Sigmoid colon (tissue), 6 donors: ENCODE measurements at regions not wholly inside any gene's neighbourhood (a gene's known extent, or its start where the extent isn't known, plus 50 kb on each side); places are given as distances from the start of the nearest gene placed in this dataset.

Experiments used
- DNase-seq: peaks from one replicate; pipeline ENCODE4 v3.0.0-alpha.2; 2019
- H3K27ac ChIP-seq, 4 donors: fragments of 200-600 bp; sonication (generic); one replicate each; pipeline ENCODE4 v1.5.1; 2016 to 2019; ENCODE audit warnings: mild to moderate bottlenecking in 1 of 4
- H3K27me3 ChIP-seq, 3 donors: fragments of 200-600 bp; sonication (generic); one replicate each; pipeline ENCODE4 v1.5.1; 2019; ENCODE audit warnings: mild to moderate bottlenecking in 1 of 3
- H3K36me3 ChIP-seq, 4 donors: fragments of 200-600 bp; sonication (generic); one replicate each; pipeline ENCODE4 v1.5.1; 2016 to 2019
- H3K4me1 ChIP-seq, 4 donors: fragments of 200-600 bp; sonication (generic); one replicate each; pipeline ENCODE4 v1.5.1; 2017 to 2019
- H3K4me3 ChIP-seq, 4 donors: fragments of 200-600 bp; sonication (generic); one replicate each; pipeline ENCODE4 v1.5.1; 2017 to 2019; ENCODE audit warnings: mild to moderate bottlenecking in 2 of 4, moderate library complexity in 1 of 4
- H3K9me3 ChIP-seq, 4 donors: fragments of 200-600 bp in 3 of 4; sonication (generic) in 3 of 4; one replicate each; pipeline versions ENCODE4 v1.5.1 to v1.6.1; 2013 to 2019
- CTCF ChIP-seq, 4 experiments: fragments of 450-650 bp in 3 of 4; fragments of 200-600 bp in 1 of 4; IDR thresholded peaks; one replicate each; pipeline ENCODE4 v1.5.1; 2016 to 2019; ENCODE audit warnings: antibody characterized with exemption in 4 of 4, mild to moderate bottlenecking in 3 of 4, moderate library complexity in 2 of 4
- EP300 ChIP-seq, 4 donors: sonication (generic); formaldehyde crosslinking; IDR thresholded peaks; one replicate each; pipeline ENCODE4 v1.6.1; 2017; ENCODE audit warnings: antibody characterized with exemption in 4 of 4
- POLR2A ChIP-seq, 2 donors: fragments of 450-650 bp; IDR thresholded peaks; one replicate each; pipeline ENCODE4 v1.6.1; 2016; ENCODE audit warnings: antibody characterized with exemption in 2 of 2, mild to moderate bottlenecking in 2 of 2, moderate library complexity in 2 of 2
- POLR2AphosphoS5 ChIP-seq, 4 donors: sonication (generic); formaldehyde crosslinking; IDR thresholded peaks; one replicate each; pipeline ENCODE4 v1.6.1; 2017; ENCODE audit warnings: antibody characterized with exemption in 4 of 4
- WGBS, 2 donors: extraction: QIAGEN DNeasy Blood & Tissue Kit; methylation state at CpG; one replicate each; pipeline ENCODE4 v1.1.7; 2013; 5-methylcytosine and 5-hydroxymethylcytosine counted together
- intact Hi-C: fragments of 100-400 bp; cut with DNase I; formaldehyde crosslinking; loops from one replicate; pipeline ENCODE4 v1.15.1; 2023
- donor health status: healthy with polysubstance abuse.
- donor health status: healthy.

DNA sequence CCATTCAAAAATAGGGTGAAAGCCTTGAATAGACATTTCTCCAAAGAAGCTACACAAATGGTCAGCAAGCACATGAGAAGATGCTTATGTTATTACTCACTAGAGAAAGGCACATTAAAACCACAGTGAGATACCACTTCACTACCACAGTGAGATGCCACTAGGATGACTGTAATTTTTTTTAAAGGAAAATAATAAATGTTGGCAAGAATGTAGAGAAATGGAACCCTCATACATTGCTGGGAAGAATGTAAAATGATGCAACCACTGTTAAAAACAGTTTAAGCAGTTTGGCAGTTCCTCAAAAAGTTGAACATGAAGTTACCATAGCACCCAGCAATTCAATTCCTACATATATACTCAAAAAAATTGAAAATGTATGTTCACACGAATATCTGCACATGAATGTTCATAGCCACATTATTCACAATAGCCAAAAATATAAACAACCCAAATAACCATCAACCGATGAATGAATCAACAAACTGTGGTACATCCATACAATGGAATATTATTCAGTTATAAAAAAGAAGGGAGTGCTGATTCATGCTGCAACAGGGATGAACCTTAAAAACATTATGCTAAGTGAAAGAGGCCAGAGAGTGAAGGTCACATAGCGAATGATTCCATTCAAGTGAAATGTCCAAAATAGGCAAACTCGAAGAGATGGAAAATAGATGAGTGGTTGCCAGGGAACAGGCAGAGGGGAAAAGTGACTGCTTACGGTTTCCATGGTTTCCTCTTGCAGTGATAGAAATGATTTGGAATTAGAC is 156.2 kb upstream of the NDUFV2 start:
- H3K27ac ChIP-seq, result peak overlapping the region; percentile 25 to 92 (median 90)
- H3K36me3 ChIP-seq, result no peaks in the 10 kb centered on the region
- WGBS, 2 donors, result 82 to 84% methylated on average over 5 of the region's 5 CpGs
- no peaks in the 10 kb centered on the region for H3K9me3 ChIP-seq
- H3K4me3 ChIP-seq, result no peak overlapping the region
- H3K4me1 ChIP-seq, result peaks cover 0 to 36% (median 25%) of the 10 kb centered on the region in 4 donors
- no peak for DNase-seq
- no peak for TF ChIP-seq EP300 (IDR thresholded peaks at IDR 0.05)
- TF ChIP-seq CTCF (IDR thresholded peaks at IDR 0.05), result no peak
- TF ChIP-seq POLR2A (IDR thresholded peaks at IDR 0.05), result no peak
- no peak for TF ChIP-seq POLR2AphosphoS5 (IDR thresholded peaks at IDR 0.05)
- no peaks in the 10 kb centered on the region for H3K27me3 ChIP-seq
- intact Hi-C loops, result no loop called here

GRCh38 chr18:8947566-8947965 is 154.9 kb upstream of the NDUFV2 start:
- Histone ChIP-seq H3K27me3 (no peaks in the 10 kb centered on the region), H3K4me1 (peaks cover 0 to 36% (median 25%) of the 10 kb centered on the region in 4 donors), H3K36me3 (no peaks in the 10 kb centered on the region), H3K4me3 (no peak overlapping the region), H3K27ac (peak overlapping the region; percentile 88 to 92 (median 90)), H3K9me3 (no peaks in the 10 kb centered on the region)
- intact Hi-C loops, result no loop called here
- no peak for TF ChIP-seq POLR2A (IDR thresholded peaks at IDR 0.05)
- no peak for TF ChIP-seq EP300 (IDR thresholded peaks at IDR 0.05)
- TF ChIP-seq POLR2AphosphoS5 (IDR thresholded peaks at IDR 0.05), result no peak
- no peak for TF ChIP-seq CTCF (IDR thresholded peaks at IDR 0.05)
- 68 to 72% methylated on average over 6 of the region's 6 CpGs for WGBS, 2 donors
- no peak for DNase-seq

DNA sequence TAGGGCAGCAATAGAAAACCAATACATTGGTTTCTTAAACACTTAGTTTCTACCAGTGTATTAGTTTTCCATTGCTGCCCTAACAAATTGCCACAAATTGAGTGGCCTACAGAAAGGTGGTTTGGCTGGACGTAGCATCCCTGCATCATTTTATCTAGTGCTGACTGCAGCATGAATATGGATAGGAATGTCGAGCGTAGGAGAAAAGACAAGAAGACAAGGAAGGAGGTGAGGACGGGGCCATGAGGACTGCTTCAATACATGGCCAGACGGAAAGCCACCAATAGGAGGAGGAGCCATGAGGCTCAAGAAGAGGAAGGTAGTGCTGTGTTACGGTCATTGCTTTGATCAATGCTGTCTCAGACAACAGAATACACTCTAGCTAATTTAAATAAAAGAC is 154.5 kb upstream of the NDUFV2 start:
- Histone ChIP-seq H3K27me3 (no peaks in the 10 kb centered on the region), H3K36me3 (no peaks in the 10 kb centered on the region), H3K27ac (peak overlapping the region; percentile 88 to 92 (median 90)), H3K4me1 (peaks cover 0 to 36% (median 25%) of the 10 kb centered on the region in 4 donors), H3K9me3 (no peaks in the 10 kb centered on the region), H3K4me3 (peak overlapping the region in 1 of 4 donors; percentile 29)
- TF ChIP-seq POLR2AphosphoS5 (IDR thresholded peaks at IDR 0.05) (no peak), POLR2A (IDR thresholded peaks at IDR 0.05) (no peak), CTCF (IDR thresholded peaks at IDR 0.05) (no peak), EP300 (IDR thresholded peaks at IDR 0.05) (no peak)
- intact Hi-C loops, result loop anchor here (2.0 kb wide), 1 partner anchor 27 kb away; no protein-coding TSS in a partner anchor
- DNase-seq, result no peak
- WGBS, 2 donors, result 84 to 91% methylated on average over 6 of the region's 6 CpGs

DNA sequence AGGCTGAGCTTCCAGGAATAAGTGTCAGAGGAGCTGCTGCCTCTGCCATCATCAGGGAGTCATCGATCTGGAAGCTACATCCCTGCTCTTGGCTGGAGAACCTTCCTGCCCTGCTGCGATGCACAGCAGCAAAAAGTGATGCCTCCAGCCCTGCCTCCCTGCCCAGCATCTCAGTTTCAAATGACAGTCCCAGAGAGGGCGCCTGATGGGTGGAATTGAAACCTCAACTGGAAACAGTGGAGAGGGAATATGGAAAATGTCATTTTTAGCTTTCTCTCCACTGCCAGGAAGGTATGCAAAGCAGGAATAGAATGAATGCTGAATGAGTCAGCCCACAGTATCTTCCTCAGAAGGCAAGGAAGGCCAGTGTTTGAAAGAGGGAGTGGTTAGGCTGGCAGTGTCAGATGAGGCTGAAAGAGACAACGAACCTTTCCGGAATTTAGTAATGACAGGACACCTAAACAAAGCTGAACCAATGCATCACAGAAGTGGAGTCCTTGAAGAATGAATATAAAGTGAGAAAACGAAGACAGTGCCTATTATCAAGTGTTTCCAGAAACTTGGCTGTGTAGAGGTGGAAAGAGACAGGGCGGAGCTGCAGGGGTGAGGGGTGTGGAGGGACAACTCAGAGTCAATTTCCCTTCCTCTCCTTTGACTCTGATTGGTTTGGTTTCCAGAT is 153.9 kb upstream of the NDUFV2 start:
- 54 to 70% methylated on average over 7 of the region's 7 CpGs for WGBS, 2 donors
- intact Hi-C loops, result loop anchor here (2.0 kb wide), 1 partner anchor 26 kb away; no protein-coding TSS in a partner anchor
- no peaks in the 10 kb centered on the region for H3K36me3 ChIP-seq
- H3K27me3 ChIP-seq, result no peaks in the 10 kb centered on the region
- peak overlapping the region; percentile 88 to 92 (median 90) for H3K27ac ChIP-seq
- peaks cover 0 to 36% (median 25%) of the 10 kb centered on the region in 4 donors for H3K4me1 ChIP-seq
- H3K4me3 ChIP-seq, result peak overlapping the region in 3 of 4 donors; percentile 15 to 29 (median 23)
- TF ChIP-seq POLR2AphosphoS5 (IDR thresholded peaks at IDR 0.05), result peak in 3 of 4 donors; percentile 78 to 81 (median 79)
- no peak for TF ChIP-seq CTCF (IDR thresholded peaks at IDR 0.05)
- peak in 3 of 4 donors; percentile 34 to 56 (median 42) for TF ChIP-seq EP300 (IDR thresholded peaks at IDR 0.05)
- TF ChIP-seq POLR2A (IDR thresholded peaks at IDR 0.05), result no peak
- DNase-seq, result no peak
- no peaks in the 10 kb centered on the region for H3K9me3 ChIP-seq
